CD14-positive monocyte (primary cell): ENCODE measurements at regions not wholly inside any gene's neighbourhood (a gene's known extent, or its start where the extent isn't known, plus 50 kb on each side); places are given as distances from the start of the nearest gene placed in this dataset.

Experiments
- DNase-seq, 3 donors: peaks; one replicate each; pipeline ENCODE4 v3.0.0-alpha.2; 2011 to 2022
- H2AFZ ChIP-seq: 2 replicates; pipeline ENCODE4 v1.6.0; 2012; ENCODE audit warnings: mild to moderate bottlenecking, low read depth, low read length, inconsistent platforms; ENCODE audit not compliant: insufficient read depth, poor library complexity, severe bottlenecking
- H3K27ac ChIP-seq, 2 donors: 1 replicate in 1 of 2; 2 replicates in 1 of 2; pipeline ENCODE4 v1.5.1; 2012 to 2013; ENCODE audit warnings: low read length in 2 of 2, control low read depth in 1 of 2, inconsistent platforms in 1 of 2, low read depth in 1 of 2, mild to moderate bottlenecking in 1 of 2
- H3K27me3 ChIP-seq, 2 donors: one replicate each; pipeline versions ENCODE4 v1.6.0 to v1.6.1; 2011 to 2013; ENCODE audit warnings: low read length in 2 of 2; ENCODE audit not compliant: control insufficient read depth in 2 of 2, insufficient read depth in 2 of 2
- H3K36me3 ChIP-seq, 2 donors: replicated peaks in 1 of 2; 1 replicate in 1 of 2; 2 replicates in 1 of 2; pipeline versions ENCODE4 v1.5.1 to v1.6.1; 2012 to 2013; ENCODE audit warnings: low read length in 2 of 2, control low read depth in 1 of 2, inconsistent platforms in 1 of 2, mild to moderate bottlenecking in 1 of 2; ENCODE audit not compliant: insufficient read depth in 2 of 2, control insufficient read depth in 1 of 2
- H3K4me1 ChIP-seq, 2 donors: 1 replicate in 1 of 2; 2 replicates in 1 of 2; pipeline versions ENCODE4 v1.5.1 to v1.6.1; 2012 to 2013; ENCODE audit warnings: low read length in 2 of 2, control low read depth in 1 of 2, inconsistent platforms in 1 of 2, mild to moderate bottlenecking in 1 of 2, moderate library complexity in 1 of 2; ENCODE audit not compliant: insufficient read depth in 2 of 2, control insufficient read depth in 1 of 2
- H3K4me2 ChIP-seq: replicated peaks from 2 replicates; pipeline ENCODE3; 2012; ENCODE audit warnings: low read length, moderate library complexity, mild to moderate bottlenecking; ENCODE audit not compliant: poor library complexity, severe bottlenecking; ENCODE audit errors: extremely low read depth
- H3K4me3 ChIP-seq, 3 experiments: fragments of 200-600 bp in 1 of 3; sonication (generic) in 1 of 3; replicated peaks in 1 of 3; 1 replicate in 2 of 3; 2 replicates in 1 of 3; pipeline ENCODE4 v1.5.1; 2011 to 2013; ENCODE audit warnings: low read length in 3 of 3, mild to moderate bottlenecking in 3 of 3, control low read depth in 2 of 3, low read depth in 2 of 3, inconsistent platforms in 1 of 3, moderate library complexity in 1 of 3
- H3K79me2 ChIP-seq: 2 replicates; pipeline ENCODE4 v1.6.0; 2012; ENCODE audit warnings: mild to moderate bottlenecking, control low read depth, inconsistent platforms, low read length, moderate library complexity; ENCODE audit not compliant: insufficient read depth
- H3K9ac ChIP-seq: 2 replicates; pipeline ENCODE4 v1.6.0; 2017; ENCODE audit warnings: low read length, mild to moderate bottlenecking; ENCODE audit not compliant: insufficient read depth, poor library complexity, severe bottlenecking
- H3K9me3 ChIP-seq, 2 donors: replicated peaks in 1 of 2; 1 replicate in 1 of 2; 2 replicates in 1 of 2; pipeline versions ENCODE4 v1.5.1 to v1.6.1; 2012 to 2013; ENCODE audit warnings: low read length in 2 of 2, control low read depth in 1 of 2; ENCODE audit not compliant: control insufficient read depth in 1 of 2, insufficient read depth in 1 of 2
- H4K20me1 ChIP-seq: 2 replicates; pipeline ENCODE4 v1.6.0; 2012; ENCODE audit warnings: mild to moderate bottlenecking, low read length, control low read depth, moderate library complexity; ENCODE audit not compliant: insufficient read depth
- H3K27ac Mint-ChIP-seq, 7 donors: one replicate each; pipeline ENCODE4 v1.8.0; 2020; ENCODE audit warnings: mild to moderate bottlenecking in 7 of 7, mixed read lengths in 7 of 7, moderate library complexity in 6 of 7, inconsistent platforms in 2 of 7
- H3K27me3 Mint-ChIP-seq, 3 donors: one replicate each; pipeline ENCODE4 v1.8.0; 2021 to 2022; ENCODE audit warnings: low read depth in 3 of 3, mild to moderate bottlenecking in 3 of 3, mixed read lengths in 3 of 3, moderate library complexity in 3 of 3, inconsistent platforms in 1 of 3
- H3K36me3 Mint-ChIP-seq, 2 donors: one replicate each; pipeline ENCODE4 v1.8.0; 2020; ENCODE audit warnings: mixed read lengths in 2 of 2, inconsistent platforms in 1 of 2, mild to moderate bottlenecking in 1 of 2
- H3K4me1 Mint-ChIP-seq: one replicate; pipeline ENCODE4 v1.8.0; 2020; ENCODE audit warnings: mild to moderate bottlenecking, mixed read lengths
- H3K4me3 Mint-ChIP-seq, 2 donors: one replicate each; pipeline ENCODE4 v1.8.0; 2020; ENCODE audit warnings: mild to moderate bottlenecking in 2 of 2, mixed read lengths in 2 of 2, moderate library complexity in 1 of 2
- H3K9me3 Mint-ChIP-seq, 7 donors: one replicate each; pipeline ENCODE4 v1.8.0; 2020 to 2022; ENCODE audit warnings: mixed read lengths in 7 of 7, mild to moderate bottlenecking in 6 of 7, moderate library complexity in 6 of 7, inconsistent platforms in 2 of 7
- CTCF ChIP-seq: fragments of 200-600 bp; IDR thresholded peaks from one replicate; pipeline ENCODE4 v1.8.0; 2022; ENCODE audit warnings: antibody characterized with exemption, mild to moderate bottlenecking
- WGBS: methylation state at CpG from one replicate; pipeline ENCODE4 v1.1.5; 2013; ENCODE audit warnings: missing lambda C conversion rate; ENCODE audit not compliant: insufficient coverage; 5-methylcytosine and 5-hydroxymethylcytosine counted together
- intact Hi-C, 2 donors: fragments of 100-400 bp; cut with micrococcal nuclease; formaldehyde crosslinking; loops; one replicate each; pipeline versions ENCODE4 v1.15.0 to v1.15.1; 2023

GRCh38 chr6:3516092-3516491, 59.2 kb upstream of the SLC22A23 start:
- Mint-ChIP-seq H3K36me3 (no peaks in the 10 kb centered on the region), H3K4me1 (peaks cover 6% of the 10 kb centered on the region), H3K27me3 (peaks cover 5 to 8% (median 7%) of the 10 kb centered on the region in 3 donors), H3K27ac (no peak overlapping the region), H3K4me3 (no peak overlapping the region), H3K9me3 (peaks cover 0 to 2% (median 0%) of the 10 kb centered on the region in 7 donors)
- Histone ChIP-seq H3K36me3 (no peaks in the 10 kb centered on the region), H3K27me3 (no peaks in the 10 kb centered on the region), H3K4me1 (peaks cover 4 to 7% of the 10 kb centered on the region in 2 donors), H3K4me3 (no peak overlapping the region), H3K79me2 (no peaks in the 10 kb centered on the region), H3K9ac (no peak overlapping the region), H3K9me3 (no peaks in the 10 kb centered on the region), H3K4me2 (no peak overlapping the region), H3K27ac (no peak overlapping the region), H2AFZ (no peak overlapping the region), H4K20me1 (no peaks in the 10 kb centered on the region)
- intact Hi-C loops, result no loop called here
- DNase-seq, result no peak
- no peak for TF ChIP-seq CTCF
- WGBS, result 98% methylated on average over 4 of the region's 5 CpGs

GRCh38 chr6:3515669-3516068, 58.8 kb upstream of the SLC22A23 start:
- intact Hi-C loops, result no loop called here
- DNase-seq, result no peak
- no peak for TF ChIP-seq CTCF
- H3K27me3 ChIP-seq, result no peaks in the 10 kb centered on the region
- no peak overlapping the region for H3K27ac Mint-ChIP-seq
- no peaks in the 10 kb centered on the region for H3K79me2 ChIP-seq
- peaks cover 3 to 10% (median 10%) of the 10 kb centered on the region in 3 donors for H3K27me3 Mint-ChIP-seq
- WGBS, result no CpG with 5 or more reads among the region's 1 CpG
- H3K4me3 Mint-ChIP-seq, result no peak overlapping the region
- H3K9me3 Mint-ChIP-seq, result peaks cover 0 to 2% (median 0%) of the 10 kb centered on the region in 7 donors
- H3K9me3 ChIP-seq, result no peaks in the 10 kb centered on the region
- H2AFZ ChIP-seq, result no peak overlapping the region
- H3K36me3 ChIP-seq, result no peaks in the 10 kb centered on the region
- H4K20me1 ChIP-seq, result no peaks in the 10 kb centered on the region
- no peak overlapping the region for H3K9ac ChIP-seq
- H3K4me2 ChIP-seq, result no peak overlapping the region
- no peaks in the 10 kb centered on the region for H3K36me3 Mint-ChIP-seq
- no peak overlapping the region for H3K27ac ChIP-seq
- peaks cover 4 to 7% of the 10 kb centered on the region in 2 donors for H3K4me1 ChIP-seq
- peaks cover 6% of the 10 kb centered on the region for H3K4me1 Mint-ChIP-seq
- H3K4me3 ChIP-seq, result no peak overlapping the region
